H1 (cell line): ENCODE measurements at regions not wholly inside any gene's neighbourhood (a gene's known extent, or its start where the extent isn't known, plus 50 kb on each side); places are given as distances from the start of the nearest gene placed in this dataset.

Experiments used
- CTCF ChIA-PET: fragments of 300-600 bp; sonication (Branson Sonifier 250); formaldehyde crosslinking; loops from one replicate; lab custom pipeline; 2021; ENCODE audit not compliant: partially characterized antibody; lab: Charles Lee
- POLR2A ChIA-PET: fragments of 300-600 bp; sonication (Branson Sonifier 250); formaldehyde crosslinking; loops from one replicate; lab custom pipeline; 2021; ENCODE audit warnings: inconsistent platforms; ENCODE audit not compliant: partially characterized antibody; lab: Charles Lee
- DNase-seq, 2 experiments: peaks; one replicate each; pipeline versions ENCODE4 v3.0.0 to v3.0.0-alpha.2; 2010 to 2022; ENCODE audit warnings: low spot score in 2 of 2, low read depth in 1 of 2, mixed read lengths in 1 of 2
- FAIRE-seq: peaks from 2 replicates; lab custom pipeline; 2011; peaks lifted over from hg19 to GRCh38; lab: Jason Lieb, UNC
- H2AFZ ChIP-seq: 2 replicates; pipeline ENCODE4 v1.8.1; 2012; ENCODE audit warnings: low read length, inconsistent platforms
- H2AK5ac ChIP-seq: 2 replicates; pipeline ENCODE4 v1.6.1; 2013; ENCODE audit warnings: low read depth, low read length
- H2BK120ac ChIP-seq: replicated peaks from 2 replicates; pipeline ENCODE3; 2013; ENCODE audit warnings: low read depth, low read length, inconsistent platforms
- H2BK12ac ChIP-seq: 2 replicates; pipeline ENCODE4 v1.6.1; 2013; ENCODE audit warnings: low read depth, low read length
- H2BK15ac ChIP-seq: 2 replicates; pipeline ENCODE4 v1.6.1; 2013; ENCODE audit warnings: low read length
- H2BK20ac ChIP-seq: 2 replicates; pipeline ENCODE4 v1.6.1; 2013; ENCODE audit warnings: low read length
- H2BK5ac ChIP-seq: 2 replicates; pipeline ENCODE4 v1.6.1; 2013; ENCODE audit warnings: low read depth, low read length
- H3K14ac ChIP-seq: 2 replicates; pipeline ENCODE4 v1.6.1; 2013; ENCODE audit warnings: inconsistent platforms; ENCODE audit not compliant: insufficient read length
- H3K18ac ChIP-seq: 2 replicates; pipeline ENCODE4 v1.6.1; 2013; ENCODE audit warnings: low read length; ENCODE audit errors: extremely low read depth
- H3K23ac ChIP-seq: 2 replicates; pipeline ENCODE4 v1.6.1; 2013; ENCODE audit warnings: inconsistent platforms; ENCODE audit not compliant: insufficient read length
- H3K23me2 ChIP-seq: 2 replicates; pipeline ENCODE4 v1.6.1; 2013; ENCODE audit warnings: low read depth, low read length
- H3K27ac ChIP-seq: 2 replicates; pipeline ENCODE4 v1.6.1; 2011; ENCODE audit warnings: low read depth, low read length, inconsistent platforms
- H3K27me3 ChIP-seq, 4 experiments: replicated peaks in 1 of 4; 1 replicate in 1 of 4; 2 replicates in 3 of 4; pipeline versions ENCODE4 v1.6.1 to v1.8.1; 2011 to 2013; ENCODE audit warnings: low read length in 3 of 4, mild to moderate bottlenecking in 3 of 4, inconsistent platforms in 2 of 4, mixed read lengths in 2 of 4, moderate library complexity in 1 of 4; ENCODE audit not compliant: control insufficient read depth in 3 of 4, insufficient read depth in 3 of 4; ENCODE audit errors: extremely low read depth in 1 of 4
- H3K36me3 ChIP-seq, 4 experiments: 2 replicates each; pipeline versions ENCODE4 v1.6.1 to v1.8.1; 2011 to 2013; ENCODE audit warnings: mild to moderate bottlenecking in 4 of 4, low read length in 3 of 4, moderate library complexity in 2 of 4, control low read depth in 1 of 4, inconsistent platforms in 1 of 4; ENCODE audit not compliant: insufficient read depth in 4 of 4, control insufficient read depth in 2 of 4
- H3K4ac ChIP-seq: replicated peaks from 2 replicates; pipeline ENCODE3; 2013; ENCODE audit warnings: low read length, low read depth, mixed read lengths, inconsistent platforms; ENCODE audit not compliant: insufficient read length
- H3K4me1 ChIP-seq, 4 experiments: replicated peaks in 1 of 4; 1 replicate in 1 of 4; 2 replicates in 3 of 4; pipeline versions ENCODE4 v1.6.1 to v1.8.1; 2011 to 2013; ENCODE audit warnings: low read length in 3 of 4, inconsistent platforms in 2 of 4, mixed read lengths in 1 of 4; ENCODE audit not compliant: insufficient read depth in 4 of 4, control insufficient read depth in 3 of 4
- H3K4me2 ChIP-seq, 2 experiments: 2 replicates each; pipeline versions ENCODE4 v1.6.1 to v1.8.1; 2011 to 2013; ENCODE audit warnings: low read depth in 2 of 2, low read length in 2 of 2, control low read depth in 1 of 2, inconsistent platforms in 1 of 2, mild to moderate bottlenecking in 1 of 2; ENCODE audit not compliant: insufficient read depth in 1 of 2
- H3K4me3 ChIP-seq, 4 experiments: fragments of 200-600, 300-600 bp in 1 of 4; sonication (generic), shearing (Covaris generic), sonication (Bioruptor Twin) in 1 of 4; 2 replicates each; pipeline versions ENCODE4 v1.5.1 to v1.8.1; 2011 to 2016; ENCODE audit warnings: low read length in 4 of 4, low read depth in 3 of 4, control low read depth in 2 of 4, inconsistent platforms in 2 of 4, mild to moderate bottlenecking in 2 of 4, mixed read lengths in 1 of 4, moderate library complexity in 1 of 4; ENCODE audit not compliant: insufficient read depth in 2 of 4; ENCODE audit errors: extremely low read depth in 1 of 4
- H3K56ac ChIP-seq: replicated peaks from 2 replicates; pipeline ENCODE3; 2013; ENCODE audit warnings: low read depth, mild to moderate bottlenecking, mixed read lengths, low read length, inconsistent platforms; ENCODE audit not compliant: insufficient read length
- H3K79me1 ChIP-seq: 2 replicates; pipeline ENCODE4 v1.6.1; 2013; ENCODE audit warnings: low read depth, low read length, control low read depth
- H3K79me2 ChIP-seq, 2 experiments: 2 replicates each; pipeline versions ENCODE4 v1.6.1 to v1.8.1; 2012 to 2013; ENCODE audit warnings: low read length in 2 of 2, mild to moderate bottlenecking in 2 of 2, inconsistent platforms in 1 of 2; ENCODE audit not compliant: insufficient read depth in 2 of 2, control insufficient read depth in 1 of 2
- H3K9ac ChIP-seq, 4 experiments: replicated peaks in 1 of 4; 1 replicate in 1 of 4; 2 replicates in 3 of 4; pipeline versions ENCODE4 v1.6.1 to v1.8.1; 2011 to 2013; ENCODE audit warnings: low read depth in 3 of 4, low read length in 3 of 4, control low read depth in 2 of 4, mild to moderate bottlenecking in 2 of 4, moderate library complexity in 2 of 4, inconsistent platforms in 1 of 4; ENCODE audit errors: extremely low read depth in 1 of 4
- H3K9me3 ChIP-seq, 2 experiments: 2 replicates each; pipeline versions ENCODE4 v1.6.1 to v1.8.1; 2012 to 2013; ENCODE audit warnings: mild to moderate bottlenecking in 2 of 2, moderate library complexity in 2 of 2, control low read depth in 1 of 2, inconsistent platforms in 1 of 2, low read depth in 1 of 2, low read length in 1 of 2, mixed read lengths in 1 of 2; ENCODE audit not compliant: insufficient read depth in 2 of 2
- H4K20me1 ChIP-seq, 2 experiments: replicated peaks in 1 of 2; 2 replicates each; pipeline versions ENCODE3 to v1.8.1; 2011 to 2013; ENCODE audit warnings: inconsistent platforms in 2 of 2, low read length in 2 of 2, mild to moderate bottlenecking in 1 of 2; ENCODE audit not compliant: insufficient read depth in 2 of 2, control insufficient read depth in 1 of 2
- H4K5ac ChIP-seq: 2 replicates; pipeline ENCODE4 v1.6.1; 2013; ENCODE audit warnings: low read length, low read depth, mixed read lengths, inconsistent platforms; ENCODE audit not compliant: insufficient read length
- H4K8ac ChIP-seq: 2 replicates; pipeline ENCODE4 v1.8.0; 2013; ENCODE audit warnings: mild to moderate bottlenecking, moderate library complexity, low read length, inconsistent platforms; ENCODE audit not compliant: insufficient read depth; ENCODE audit errors: extremely low read depth
- H4K91ac ChIP-seq: replicated peaks from 2 replicates; pipeline ENCODE3; 2013; ENCODE audit warnings: low read length, mixed read lengths, inconsistent platforms; ENCODE audit not compliant: insufficient read length
- BRCA1 ChIP-seq: IDR thresholded peaks from 2 replicates; pipeline ENCODE4 v1.6.1; 2012; ENCODE audit warnings: low read depth, low read length, improper control_type of control experiment
- CHD1 ChIP-seq: IDR thresholded peaks from 2 replicates; pipeline ENCODE4 v1.6.1; 2012; ENCODE audit warnings: low read depth, low read length, improper control_type of control experiment
- JUN ChIP-seq: IDR thresholded peaks from 2 replicates; pipeline ENCODE4 v1.6.1; 2011; ENCODE audit warnings: low read depth, mild to moderate bottlenecking, improper control_type of control experiment, low read length
- JUND ChIP-seq: IDR thresholded peaks from 2 replicates; pipeline ENCODE4 v1.6.1; 2011; ENCODE audit warnings: mild to moderate bottlenecking, improper control_type of control experiment, low read length
- KDM1A ChIP-seq: fragments of 200-600, 300-600 bp; sonication (generic); IDR thresholded peaks from 2 replicates; pipeline ENCODE4 v1.7.1; 2016; ENCODE audit warnings: mild to moderate bottlenecking, low read length, borderline replicate concordance
- NRF1 ChIP-seq: IDR thresholded peaks from 2 replicates; pipeline ENCODE4 v1.6.1; 2011; ENCODE audit warnings: mild to moderate bottlenecking, low read depth, low read length, improper control_type of control experiment
- PHF8 ChIP-seq: fragments of 200-600 bp; sonication (generic); conservative IDR thresholded peaks from 2 replicates; pipeline ENCODE4 v1.7.1; 2012; ENCODE audit warnings: low read depth, mild to moderate bottlenecking, inconsistent platforms, low read length, moderate library complexity
- RAD21 ChIP-seq, 2 experiments: IDR thresholded peaks in 1 of 2; conservative IDR thresholded peaks in 1 of 2; 2 replicates each; pipeline ENCODE4 v1.6.1; 2011; ENCODE audit warnings: low read depth in 2 of 2, low read length in 2 of 2, improper control_type of control experiment in 1 of 2, inconsistent platforms in 1 of 2, mild to moderate bottlenecking in 1 of 2, moderate library complexity in 1 of 2
- SIRT6 ChIP-seq: IDR thresholded peaks from one replicate; pipeline ENCODE4 v1.7.1; 2012; ENCODE audit warnings: low read length, inconsistent platforms
- TEAD4 ChIP-seq: IDR thresholded peaks from 2 replicates; pipeline ENCODE4 v1.6.1; 2012; ENCODE audit warnings: low read depth, low read length, inconsistent platforms, mixed read lengths
- USF2 ChIP-seq: IDR thresholded peaks from 2 replicates; pipeline ENCODE4 v1.6.1; 2011; ENCODE audit warnings: low read length, improper control_type of control experiment
- ZNF274 ChIP-seq: IDR thresholded peaks from 2 replicates; pipeline ENCODE4 v1.7.0; 2012; ENCODE audit warnings: low read length, borderline replicate concordance; ENCODE audit errors: extremely low read depth
- WGBS, 2 experiments: shearing (Covaris generic) in 1 of 2; methylation state at CpG; one replicate each; pipeline versions ENCODE4 v1.1.6 to v1.1.7; 2013 to 2015; ENCODE audit warnings: low lambda C conversion rate in 2 of 2, mixed read lengths in 2 of 2, inconsistent platforms in 1 of 2, low coverage in 1 of 2, missing lambda C conversion rate in 1 of 2; ENCODE audit not compliant: insufficient replicate concordance in 2 of 2, insufficient coverage in 1 of 2, insufficient read length in 1 of 2; ENCODE audit errors: extremely low coverage in 1 of 2, missing lambda C conversion rate in 1 of 2; 5-methylcytosine and 5-hydroxymethylcytosine counted together
- TF ChIP-seq, protein P1 (sequence below): IDR thresholded peaks from 2 replicates; pipeline ENCODE4 v1.6.1; 2011; ENCODE audit warnings: low read depth, mild to moderate bottlenecking, low read length; ENCODE audit not compliant: insufficient read depth

DNA sequence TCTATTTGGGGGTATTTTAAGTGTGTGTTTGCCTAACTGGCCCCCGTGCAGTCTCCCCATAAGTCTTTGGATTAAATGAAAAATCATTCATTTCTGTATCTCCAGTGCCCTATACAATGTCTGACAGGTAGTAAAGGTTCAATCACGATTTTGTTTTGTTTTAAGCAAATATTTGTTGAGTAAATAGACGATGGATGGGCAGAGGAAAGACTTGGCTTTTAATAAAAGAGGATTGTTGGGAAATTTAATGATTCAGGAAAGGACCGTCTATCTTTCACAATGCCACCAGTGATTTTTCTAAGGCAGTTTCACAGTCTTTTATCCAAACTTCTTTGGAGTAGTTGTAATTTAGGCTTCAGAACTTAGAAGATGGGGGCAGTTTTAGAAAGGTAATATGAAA, 636.6 kb upstream of the GOT2 start:
- Histone ChIP-seq H2BK12ac (no peak overlapping the region), H2AK5ac (no peak overlapping the region), H3K9me3 (no peaks in the 10 kb centered on the region), H3K4me3 (no peak overlapping the region), H2BK5ac (no peak overlapping the region), H3K18ac (no peak overlapping the region), H2BK20ac (no peak overlapping the region), H2BK120ac (no peak overlapping the region), H3K36me3 (no peaks in the 10 kb centered on the region), H3K79me2 (no peaks in the 10 kb centered on the region), H4K91ac (no peak overlapping the region)
- 96 to 100% methylated on average over 1 to 4 of the region's 4 CpGs for WGBS, 2 experiments
- no peak for TF ChIP-seq TEAD4
- no peak for TF ChIP-seq RAD21 (IDR thresholded peaks at IDR 0.05 in 1 of 2, conservative IDR thresholded peaks at IDR 0.05 in 1 of 2; ENCODE audit: low read depth in 2 of 2, low read length in 2 of 2)
- TF ChIP-seq PHF8: no peak
- no peak for TF ChIP-seq CHD1
- TF ChIP-seq JUND: no peak
- TF ChIP-seq KDM1A: no peak
- no peak for TF ChIP-seq USF2
- TF ChIP-seq, protein P1, sequence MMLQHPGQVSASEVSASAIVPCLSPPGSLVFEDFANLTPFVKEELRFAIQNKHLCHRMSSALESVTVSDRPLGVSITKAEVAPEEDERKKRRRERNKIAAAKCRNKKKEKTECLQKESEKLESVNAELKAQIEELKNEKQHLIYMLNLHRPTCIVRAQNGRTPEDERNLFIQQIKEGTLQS: no peak
- TF ChIP-seq SIRT6: no peak
- TF ChIP-seq NRF1: no peak
- no peak for TF ChIP-seq JUN
- TF ChIP-seq BRCA1: no peak
- TF ChIP-seq ZNF274: no peak
- TF ChIP-seq, all 59 proteins: peak for 0
- Histone ChIP-seq H3K4me2 (no peak overlapping the region), H3K79me1 (no peaks in the 10 kb centered on the region), H2BK15ac (no peak overlapping the region), H3K14ac (no peak overlapping the region), H3K4me1 (peaks cover 0 to 5% (median 0%) of the 10 kb centered on the region in 4 experiments; a peak in 2 of 7 replicates), H3K23me2 (no peaks in the 10 kb centered on the region), H3K9ac (no peak overlapping the region), H4K20me1 (no peaks in the 10 kb centered on the region), H3K23ac (no peak overlapping the region), H4K8ac (no peak overlapping the region), H3K4ac (no peak overlapping the region), H3K27me3 (no peaks in the 10 kb centered on the region), H3K27ac (no peak overlapping the region), H4K5ac (no peak overlapping the region), H3K56ac (no peak overlapping the region), H2AFZ (no peak overlapping the region)
- CTCF ChIA-PET: interaction anchor here (0.9 kb wide), 1 partner anchor 556 kb away, joined by 3 read pairs; no protein-coding TSS in a partner anchor
- no peak for DNase-seq
- FAIRE-seq: no peak
- POLR2A ChIA-PET: no interaction called here
